HG02571 (cell line): ENCODE measurements at regions not wholly inside any gene's neighbourhood (a gene's known extent, or its start where the extent isn't known, plus 50 kb on each side); places are given as distances from the start of the nearest gene placed in this dataset.

Experiments used
- ATAC-seq: cut with Tn5 transposase; IDR thresholded peaks from one replicate; pipeline ENCODE4 v1.9.1; 2021; ENCODE audit warnings: mild to moderate bottlenecking, moderate library complexity; ENCODE audit not compliant: unreplicated experiment

- ATAC-seq, result no peak
Observed at GRCh38 chr3:9301091-9301490, 51.6 kb upstream of the SRGAP3 start.

GRCh38 chr3:9301798-9302197 lies 52.4 kb upstream of the SRGAP3 start:
- no peak for ATAC-seq

GRCh38 chr3:9302425-9303181 lies 53.2 kb upstream of the SRGAP3 start:
- ATAC-seq, result peak; percentile 78

GRCh38 chr3:9308298-9308990 lies 54.4 kb upstream of the THUMPD3 start:
- ATAC-seq, result no peak

- ATAC-seq, result no peak
Observed at GRCh38 chr3:9310043-9310442, 52.8 kb upstream of the THUMPD3 start.

- no peak for ATAC-seq
Observed at GRCh38 chr3:9311228-9311627, 51.6 kb upstream of the THUMPD3 start.
